ENCODE measurements at regions not wholly inside any gene's neighbourhood (a gene's known extent, or its start where the extent isn't known, plus 50 kb on each side); places are given as distances from the start of the nearest gene placed in this dataset.

DNA sequence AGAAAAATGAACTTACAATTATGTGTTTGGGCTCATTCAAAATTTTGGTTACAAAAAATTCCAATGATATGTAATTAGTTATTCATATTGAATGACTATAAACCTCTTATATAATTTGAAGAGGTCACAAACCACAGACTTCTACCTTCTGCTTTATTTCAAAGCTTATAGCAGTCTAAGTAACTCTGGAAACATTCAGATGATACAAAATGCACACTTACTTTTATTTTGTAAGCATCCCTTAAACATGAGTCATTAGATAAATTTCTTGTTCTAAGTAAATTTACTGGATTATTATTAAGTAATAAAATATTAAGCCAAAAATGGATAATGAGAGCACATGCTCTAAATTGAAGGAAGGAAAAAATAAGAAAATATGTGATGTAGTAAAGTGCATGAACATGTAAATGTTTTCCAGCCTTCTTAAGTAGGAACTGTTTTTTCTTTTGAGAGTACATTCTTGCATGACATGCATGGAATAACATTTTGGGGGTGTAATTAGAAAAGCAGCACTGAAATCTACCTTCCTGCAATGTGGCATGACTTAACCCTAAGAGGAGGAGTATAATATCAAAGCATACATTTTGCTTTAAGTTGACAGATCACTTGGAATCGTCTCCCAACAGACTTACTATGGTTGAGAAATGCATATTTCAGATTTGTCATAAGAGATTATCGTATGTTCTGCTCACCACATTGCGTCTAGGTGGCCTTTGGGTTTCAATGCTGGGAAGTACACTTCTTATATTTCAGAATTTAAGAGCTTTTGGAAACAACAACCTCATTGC lies 372.7 kb upstream of the HSF2 start:
- Mint-ChIP-seq H3K36me3 (no peaks in the 10 kb centered on the region), H3K4me3 (no peak overlapping the region), H3K27me3 (no peaks in the 10 kb centered on the region), H3K27ac (no peak overlapping the region), H3K9me3 (ENCODE audit: low read depth) (no peaks in the 10 kb centered on the region), H3K4me1 (no peaks in the 10 kb centered on the region)
- DNase-seq (no peak), ATAC-seq (no peak)
- CTCF ChIA-PET = no interaction called here

DNA sequence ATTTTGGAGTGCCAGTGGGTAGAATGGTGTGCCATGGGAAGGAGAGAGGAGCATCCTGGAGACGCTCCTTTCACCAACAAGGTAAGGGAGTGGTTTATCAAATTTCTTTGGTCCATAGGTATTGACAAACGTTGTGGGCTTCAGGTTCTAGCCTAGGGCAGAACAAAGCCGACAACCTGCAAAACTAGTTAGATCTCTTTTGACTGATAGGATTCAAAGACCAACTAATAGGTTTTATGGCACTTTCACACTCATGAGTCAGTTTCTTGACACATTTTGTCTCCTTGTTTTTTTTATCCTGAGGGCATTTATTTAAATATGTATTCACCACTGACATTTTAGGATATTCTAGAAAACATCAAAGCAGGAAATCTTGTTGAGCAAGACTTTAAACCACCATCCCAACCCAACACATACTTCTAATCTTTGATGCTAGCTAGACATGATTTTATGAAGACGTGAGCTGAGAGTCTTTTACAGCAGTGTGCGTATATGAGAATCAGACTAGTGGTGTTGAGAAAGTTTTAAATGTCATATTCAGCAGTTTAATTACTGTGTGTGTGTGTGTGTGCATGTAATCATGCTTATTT lies 370.4 kb upstream of the HSF2 start:
- H3K4me1 Mint-ChIP-seq = no peaks in the 10 kb centered on the region
- no peak overlapping the region for H3K4me3 Mint-ChIP-seq

DNA sequence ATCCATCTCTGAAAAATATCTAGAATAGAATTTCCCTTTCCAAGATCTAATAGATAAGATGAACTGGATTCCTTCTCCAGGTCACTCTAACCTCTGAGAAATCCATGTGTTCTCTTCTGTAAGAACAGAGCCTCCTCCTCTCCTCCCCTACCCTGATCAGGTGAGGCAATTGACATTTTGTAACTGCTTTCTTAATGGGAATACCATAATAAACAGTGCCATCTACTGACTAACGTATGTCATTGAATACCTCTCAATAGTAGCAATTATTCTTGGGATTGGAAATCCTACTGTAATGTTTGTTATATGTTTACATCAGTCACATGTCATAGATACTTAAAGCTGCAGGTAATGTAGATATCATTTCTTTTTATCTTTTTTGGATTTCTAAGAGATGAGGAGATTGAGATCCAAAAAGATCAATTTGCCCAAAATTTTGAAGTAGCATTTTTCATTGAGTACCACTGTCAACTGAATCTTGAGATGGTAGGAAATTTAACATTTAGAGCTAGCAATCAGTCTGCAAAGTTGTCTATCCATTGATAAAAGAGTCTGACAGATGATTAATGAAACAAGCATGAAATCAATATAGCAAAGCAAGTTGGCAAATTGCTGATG lies 365.8 kb upstream of the HSF2 start:
- Mint-ChIP-seq H3K4me3 (no peak overlapping the region), H3K27ac (no peak overlapping the region), H3K9me3 (ENCODE audit: low read depth) (no peaks in the 10 kb centered on the region), H3K27me3 (no peaks in the 10 kb centered on the region), H3K4me1 (no peaks in the 10 kb centered on the region), H3K36me3 (no peaks in the 10 kb centered on the region)
- CTCF ChIA-PET = interaction anchor here (0.6 to 1.3 kb wide), 2 partner anchors 8 to 9 kb away, joined by 3 to 4 read pairs; no protein-coding TSS in a partner anchor
- ATAC-seq (peak; percentile 33), DNase-seq (no peak)

More for the DNA sequence above, 370.4 kb upstream of the HSF2 start:
- H3K27me3 Mint-ChIP-seq = no peaks in the 10 kb centered on the region
- H3K36me3 Mint-ChIP-seq = no peaks in the 10 kb centered on the region
- CTCF ChIA-PET = no interaction called here
- DNase-seq (no peak), ATAC-seq (no peak)
- no peak overlapping the region for H3K27ac Mint-ChIP-seq
- no peaks in the 10 kb centered on the region for H3K9me3 Mint-ChIP-seq (ENCODE audit: low read depth)

DNA sequence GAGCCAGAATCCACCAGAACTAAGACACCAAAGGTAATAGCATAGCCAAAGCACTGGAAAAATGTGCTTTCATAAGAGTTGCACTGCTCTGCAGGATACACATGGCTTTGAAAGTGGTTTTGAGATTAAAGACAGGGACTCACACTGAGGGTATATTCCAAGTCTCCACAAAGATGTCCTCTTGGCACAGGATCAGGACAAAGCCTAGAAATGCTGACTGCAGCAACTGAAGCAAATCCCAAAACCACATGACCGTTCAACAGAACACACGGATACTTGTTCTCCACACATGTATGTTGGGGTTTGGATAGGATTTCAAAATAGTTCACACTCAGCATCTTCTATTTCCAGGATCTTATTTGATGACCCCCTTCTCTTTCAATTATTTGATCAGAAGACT lies 364.3 kb upstream of the HSF2 start:
- H3K36me3 Mint-ChIP-seq = no peaks in the 10 kb centered on the region
- CTCF ChIA-PET = no interaction called here
- DNase-seq = no peak
- no peak for ATAC-seq
- H3K4me3 Mint-ChIP-seq = no peak overlapping the region
- H3K27me3 Mint-ChIP-seq = no peaks in the 10 kb centered on the region
- H3K9me3 Mint-ChIP-seq (ENCODE audit: low read depth) = no peaks in the 10 kb centered on the region
- no peak overlapping the region for H3K27ac Mint-ChIP-seq
- no peaks in the 10 kb centered on the region for H3K4me1 Mint-ChIP-seq

DNA sequence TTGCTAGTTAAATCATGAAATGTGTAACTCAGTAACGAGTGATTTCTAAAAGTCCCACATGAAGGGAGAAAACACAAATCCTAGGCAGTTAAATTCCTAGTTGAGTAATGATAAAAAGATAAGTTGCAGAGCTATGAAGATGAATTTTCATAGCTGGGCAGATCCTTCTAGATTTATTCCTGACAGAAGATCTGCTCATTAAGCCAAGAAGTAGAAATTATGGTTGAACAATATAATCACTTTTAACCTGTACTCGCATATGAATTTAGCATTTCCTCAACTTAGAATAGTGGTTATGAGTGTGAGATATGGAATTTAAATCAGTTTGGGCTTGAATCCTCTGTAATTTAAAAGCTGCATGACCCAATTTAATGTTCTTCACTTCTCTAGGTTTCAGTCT lies 359.2 kb upstream of the HSF2 start:
- Mint-ChIP-seq H3K27me3 (no peaks in the 10 kb centered on the region), H3K9me3 (ENCODE audit: low read depth) (no peaks in the 10 kb centered on the region), H3K27ac (no peak overlapping the region), H3K4me3 (no peak overlapping the region), H3K4me1 (no peaks in the 10 kb centered on the region), H3K36me3 (no peaks in the 10 kb centered on the region)
- ATAC-seq = no peak
- DNase-seq = no peak
- CTCF ChIA-PET = no interaction called here

DNA sequence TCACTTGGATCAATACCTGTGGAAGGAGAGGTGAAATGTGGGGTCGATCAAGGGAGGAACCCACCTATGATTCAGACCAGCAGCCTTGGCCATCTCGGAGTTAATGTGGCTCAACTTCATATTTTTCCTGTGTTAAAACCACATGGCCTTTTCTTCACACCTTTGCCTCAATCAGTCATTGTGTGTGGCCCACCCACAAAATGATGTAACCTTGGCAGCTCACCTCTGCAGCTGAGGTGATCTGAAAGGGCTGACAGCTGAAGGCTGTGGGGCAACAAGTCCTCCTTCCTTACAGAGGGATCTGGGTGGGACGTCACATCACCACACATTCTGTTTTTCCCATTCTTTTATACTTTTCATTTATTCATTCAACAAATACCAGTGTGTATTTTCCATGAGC lies 357.1 kb upstream of the HSF2 start:
- H3K36me3 Mint-ChIP-seq = no peaks in the 10 kb centered on the region
- ATAC-seq (no peak), DNase-seq (no peak)
- H3K4me3 Mint-ChIP-seq = no peak overlapping the region
- H3K27ac Mint-ChIP-seq = no peak overlapping the region
- CTCF ChIA-PET = interaction anchor here (0.9 kb wide), 1 partner anchor 8 kb away, joined by 3 read pairs; no protein-coding TSS in a partner anchor
- H3K4me1 Mint-ChIP-seq = no peaks in the 10 kb centered on the region
- H3K27me3 Mint-ChIP-seq = no peaks in the 10 kb centered on the region
- H3K9me3 Mint-ChIP-seq (ENCODE audit: low read depth) = no peaks in the 10 kb centered on the region

DNA sequence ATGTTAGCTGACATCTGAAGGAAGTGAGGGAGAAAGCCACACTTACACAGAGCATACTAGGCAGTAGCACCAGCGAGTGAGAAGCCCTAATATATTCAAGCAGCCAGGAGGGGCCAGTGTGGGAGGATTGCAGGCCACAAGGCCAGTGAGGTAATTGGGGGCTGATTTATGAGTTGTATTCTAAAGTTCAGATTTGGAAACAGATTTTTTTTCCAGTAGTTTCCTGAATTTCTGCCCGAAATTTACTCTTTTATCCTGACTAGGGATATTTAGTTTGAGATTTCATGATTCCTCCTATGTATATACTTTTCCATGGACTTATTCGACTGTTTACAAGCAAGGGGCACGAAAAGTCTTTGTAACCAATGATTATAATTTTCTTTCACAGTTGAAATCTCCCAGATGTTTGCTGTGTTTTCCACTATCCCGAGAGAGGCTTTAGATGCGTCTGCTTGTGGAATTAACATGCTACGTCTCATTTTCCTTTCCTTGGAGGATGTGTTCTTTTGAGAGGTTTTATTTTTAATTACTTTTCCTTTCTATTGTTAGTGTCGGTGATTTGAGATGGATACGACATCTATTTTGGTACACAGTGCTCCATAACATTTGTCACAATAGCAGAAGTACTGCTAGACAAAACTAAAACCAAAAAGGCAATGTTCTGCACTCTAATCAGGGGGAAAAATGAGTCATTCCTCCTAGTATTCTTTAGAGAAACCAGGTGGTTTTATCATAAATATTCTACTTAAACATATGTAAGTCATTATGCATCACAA lies 356.3 kb upstream of the HSF2 start:
- H3K4me3 Mint-ChIP-seq = no peak overlapping the region
- H3K4me1 Mint-ChIP-seq = no peaks in the 10 kb centered on the region
- no peaks in the 10 kb centered on the region for H3K27me3 Mint-ChIP-seq
- ATAC-seq (no peak), DNase-seq (no peak)
- H3K36me3 Mint-ChIP-seq = no peaks in the 10 kb centered on the region
- CTCF ChIA-PET = interaction anchor here (0.9 kb wide), 1 partner anchor 9 kb away, joined by 3 read pairs; no protein-coding TSS in a partner anchor
- no peak overlapping the region for H3K27ac Mint-ChIP-seq
- no peaks in the 10 kb centered on the region for H3K9me3 Mint-ChIP-seq (ENCODE audit: low read depth)

DNA sequence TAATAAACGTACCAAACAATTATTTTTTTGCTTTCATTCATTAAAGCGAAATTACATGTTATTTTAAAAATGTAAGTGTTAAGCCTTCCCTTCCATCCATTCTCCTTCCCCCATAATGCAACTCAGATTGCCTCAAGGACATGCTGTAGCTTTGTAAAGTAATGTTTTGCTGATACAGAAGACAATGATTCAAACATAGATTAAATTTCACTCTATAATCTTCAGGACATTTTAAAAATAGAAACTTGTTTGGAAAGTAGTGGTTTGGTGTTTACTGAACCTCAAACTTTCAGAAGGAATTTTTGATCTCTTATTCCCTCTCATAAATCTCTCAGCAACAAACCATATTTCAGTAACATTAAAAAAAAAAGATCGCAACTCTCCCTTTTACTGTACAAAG lies 350.9 kb upstream of the HSF2 start:
- H3K27me3 Mint-ChIP-seq = peaks cover 3% of the 10 kb centered on the region
- H3K4me3 Mint-ChIP-seq = no peak overlapping the region
- DNase-seq (no peak), ATAC-seq (no peak)
- H3K9me3 Mint-ChIP-seq (ENCODE audit: low read depth) = no peaks in the 10 kb centered on the region
- H3K27ac Mint-ChIP-seq = no peak overlapping the region
- CTCF ChIA-PET = no interaction called here
- H3K36me3 Mint-ChIP-seq = no peaks in the 10 kb centered on the region
- no peaks in the 10 kb centered on the region for H3K4me1 Mint-ChIP-seq

DNA sequence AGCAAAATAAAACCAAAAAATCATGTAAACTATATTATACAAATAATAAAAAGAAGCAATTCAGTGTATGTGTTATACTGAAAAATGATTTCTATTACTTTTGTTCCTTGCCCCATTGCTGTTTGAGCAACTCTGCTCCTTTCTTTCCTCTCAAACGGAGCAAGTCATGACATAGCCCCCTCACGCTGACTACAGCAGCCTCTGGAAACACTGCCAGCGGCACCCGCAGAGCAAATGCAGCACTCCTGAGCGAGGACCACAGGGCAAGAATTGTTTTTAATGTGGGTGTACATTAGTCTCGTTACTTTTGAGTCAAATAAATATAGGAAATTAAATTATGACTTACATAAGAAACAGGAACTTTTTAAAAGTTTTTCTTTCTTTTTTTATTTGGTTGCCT lies 350.1 kb upstream of the HSF2 start:
- peaks cover 3% of the 10 kb centered on the region for H3K27me3 Mint-ChIP-seq
- CTCF ChIA-PET = no interaction called here
- no peak for DNase-seq
- H3K4me3 Mint-ChIP-seq = no peak overlapping the region
- no peaks in the 10 kb centered on the region for H3K9me3 Mint-ChIP-seq (ENCODE audit: low read depth)
- no peaks in the 10 kb centered on the region for H3K4me1 Mint-ChIP-seq
- H3K36me3 Mint-ChIP-seq = no peaks in the 10 kb centered on the region
- no peak for ATAC-seq
- H3K27ac Mint-ChIP-seq = no peak overlapping the region

DNA sequence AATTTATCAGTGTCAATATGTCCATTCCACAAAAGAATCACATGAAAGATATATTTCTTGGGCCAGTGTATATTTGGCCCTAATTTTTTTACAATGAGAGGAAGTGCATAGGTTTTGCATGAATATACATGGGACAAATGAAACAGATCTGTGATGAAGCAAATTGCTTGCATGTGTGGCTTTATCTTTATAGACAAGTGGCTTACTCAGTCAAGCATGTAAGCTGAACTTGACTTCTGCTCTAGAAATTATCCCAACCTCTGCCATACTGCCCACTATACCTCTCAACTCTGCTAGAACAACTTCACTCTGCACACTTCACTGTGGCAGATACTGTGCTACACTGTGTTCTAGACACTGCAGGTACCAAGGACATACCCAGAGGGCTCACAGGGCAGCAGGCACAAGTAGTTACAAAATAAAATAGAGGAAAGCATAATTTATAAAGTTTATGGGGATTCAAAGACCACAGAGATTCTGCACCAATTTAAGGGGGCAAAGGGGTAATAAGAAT lies 349.2 kb upstream of the HSF2 start:
- CTCF ChIA-PET = no interaction called here
- Mint-ChIP-seq H3K9me3 (ENCODE audit: low read depth) (no peaks in the 10 kb centered on the region), H3K27me3 (peaks cover 3% of the 10 kb centered on the region), H3K4me3 (no peak overlapping the region), H3K27ac (no peak overlapping the region), H3K36me3 (no peaks in the 10 kb centered on the region), H3K4me1 (no peaks in the 10 kb centered on the region)
- DNase-seq (no peak), ATAC-seq (no peak)

DNA sequence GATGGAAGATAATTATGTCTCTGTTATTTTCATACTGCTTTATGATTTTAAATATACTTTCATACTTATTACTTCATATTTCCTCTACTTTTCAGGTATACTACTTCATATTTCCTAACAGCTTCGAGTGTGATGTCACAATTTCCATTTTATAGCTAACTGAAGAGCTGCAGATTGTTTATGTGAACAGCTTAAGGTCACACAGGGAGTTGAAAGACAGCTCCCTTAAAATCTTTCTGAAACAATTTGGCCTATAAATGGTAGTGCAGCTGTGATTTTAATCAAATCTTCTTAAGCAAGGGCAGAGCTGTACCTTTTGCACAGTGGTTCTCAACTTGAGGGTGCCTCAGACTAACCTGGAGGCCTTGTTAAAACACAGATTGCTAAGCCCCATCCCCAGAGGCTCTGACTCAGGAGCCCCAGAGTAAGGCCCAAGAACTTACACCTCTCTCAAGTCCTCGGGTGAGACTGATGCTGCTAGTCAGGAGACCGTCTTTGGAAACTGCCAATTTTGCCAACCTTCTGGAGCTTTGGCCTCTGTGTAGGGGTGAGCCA lies 347.0 kb upstream of the HSF2 start:
- Mint-ChIP-seq H3K27ac (no peak overlapping the region), H3K4me3 (no peak overlapping the region), H3K9me3 (ENCODE audit: low read depth) (no peaks in the 10 kb centered on the region), H3K4me1 (no peaks in the 10 kb centered on the region), H3K36me3 (no peaks in the 10 kb centered on the region), H3K27me3 (peaks cover 3% of the 10 kb centered on the region)
- no peak for DNase-seq
- ATAC-seq = no peak
- CTCF ChIA-PET = no interaction called here

DNA sequence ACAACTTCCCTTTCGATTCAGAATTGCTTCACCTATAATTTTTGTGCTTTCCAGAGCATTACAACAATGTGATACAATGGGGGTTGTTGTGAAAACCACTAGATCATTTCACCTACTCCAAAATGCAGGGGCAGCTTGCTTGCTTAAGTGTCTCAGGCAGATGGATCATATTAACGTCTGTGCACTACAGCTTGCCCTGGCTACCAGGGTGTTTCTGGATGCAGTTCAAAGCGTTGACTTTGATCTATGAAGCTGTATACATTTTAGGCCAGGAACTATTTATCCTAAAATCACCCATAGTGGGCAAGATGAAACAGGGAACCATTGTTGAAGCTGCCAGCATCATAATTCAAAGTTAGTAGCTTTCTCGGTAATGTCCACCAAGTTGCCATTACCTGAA lies 339.5 kb upstream of the HSF2 start:
- CTCF ChIA-PET = no interaction called here
- H3K4me1 Mint-ChIP-seq = no peaks in the 10 kb centered on the region
- H3K27me3 Mint-ChIP-seq = no peaks in the 10 kb centered on the region
- DNase-seq = no peak
- H3K9me3 Mint-ChIP-seq (ENCODE audit: low read depth) = no peaks in the 10 kb centered on the region
- ATAC-seq = no peak
- H3K27ac Mint-ChIP-seq = no peak overlapping the region
- no peak overlapping the region for H3K4me3 Mint-ChIP-seq
- H3K36me3 Mint-ChIP-seq = no peaks in the 10 kb centered on the region

DNA sequence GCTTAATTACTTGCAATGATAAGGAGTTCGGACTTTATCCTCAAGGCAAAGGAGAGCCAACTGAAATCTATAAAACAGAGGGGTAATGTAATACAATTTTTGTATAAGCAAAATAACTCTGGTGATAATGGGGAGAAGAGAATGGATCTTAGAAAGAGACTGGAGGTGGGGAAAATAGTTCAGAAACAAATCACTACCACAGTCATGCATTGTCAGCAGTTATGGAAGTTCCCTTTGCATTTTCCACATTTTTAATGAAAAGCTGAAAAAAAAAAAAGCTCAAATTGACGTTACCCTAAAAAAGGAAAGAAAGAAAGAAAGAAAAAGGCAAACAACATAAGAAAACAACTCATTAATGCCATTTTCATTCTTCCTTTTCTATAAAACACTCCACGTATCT lies 337.6 kb upstream of the HSF2 start:
- Mint-ChIP-seq H3K4me3 (no peak overlapping the region), H3K9me3 (ENCODE audit: low read depth) (no peaks in the 10 kb centered on the region), H3K4me1 (no peaks in the 10 kb centered on the region), H3K27me3 (no peaks in the 10 kb centered on the region), H3K27ac (no peak overlapping the region), H3K36me3 (no peaks in the 10 kb centered on the region)
- CTCF ChIA-PET = no interaction called here
- ATAC-seq (no peak), DNase-seq (no peak)

Measured in activated CD8-positive, alpha-beta memory T cell treated with anti-CD3 and anti-CD28 coated beads, Interleukin-2, amount 10 ng/mL, durations not matched to agents 7 days and 5 days (primary cell).